Activated B cell treated with CpG ODN at 0.5 μM for 24 hours (primary cell): ENCODE measurements at regions not wholly inside any gene's neighbourhood (a gene's known extent, or its start where the extent isn't known, plus 50 kb on each side); places are given as distances from the start of the nearest gene placed in this dataset.

ENCODE experiments used
- ATAC-seq: fragments of 200-7000 bp; cut with Tn5 transposase; one replicate; pipeline ENCODE4 v1.10.0; 2021; ENCODE audit warnings: low read depth, mild to moderate bottlenecking, moderate library complexity
- CTCF ChIA-PET: fragments of 350-600 bp; sonication (Branson Sonifier 250); formaldehyde crosslinking; loops from one replicate; lab custom pipeline; 2021; ENCODE audit warnings: antibody characterized with exemption; lab: Charles Lee
- POLR2A ChIA-PET: fragments of 350-600 bp; sonication (Branson Sonifier 250); formaldehyde crosslinking; loops from one replicate; lab custom pipeline; 2021; ENCODE audit warnings: antibody characterized with exemption; lab: Charles Lee
- DNase-seq: peaks from one replicate; pipeline ENCODE4 v3.0.0; 2022
- H3K27ac Mint-ChIP-seq: one replicate; pipeline ENCODE4 v1.8.0; 2020; ENCODE audit warnings: mixed read lengths
- H3K27me3 Mint-ChIP-seq: one replicate; pipeline ENCODE4 v1.8.0; 2021; ENCODE audit warnings: mixed read lengths
- H3K36me3 Mint-ChIP-seq: one replicate; pipeline ENCODE4 v1.8.0; 2021; ENCODE audit warnings: low read depth, mixed read lengths
- H3K4me1 Mint-ChIP-seq: one replicate; pipeline ENCODE4 v1.8.0; 2021; ENCODE audit warnings: mixed read lengths
- H3K4me3 Mint-ChIP-seq: one replicate; pipeline ENCODE4 v1.8.0; 2020; ENCODE audit warnings: mild to moderate bottlenecking, mixed read lengths
- H3K9me3 Mint-ChIP-seq: one replicate; pipeline ENCODE4 v1.8.0; 2020; ENCODE audit warnings: mixed read lengths
- intact Hi-C: fragments of 100-400 bp; cut with micrococcal nuclease; formaldehyde crosslinking; loops from one replicate; pipeline ENCODE4 v1.15.1; 2024
- TF ChIP-seq, protein P1 (sequence below): fragments of 200-600 bp; IDR thresholded peaks from one replicate; pipeline ENCODE4 v1.8.0; 2022; ENCODE audit warnings: antibody characterized with exemption, mild to moderate bottlenecking

DNA sequence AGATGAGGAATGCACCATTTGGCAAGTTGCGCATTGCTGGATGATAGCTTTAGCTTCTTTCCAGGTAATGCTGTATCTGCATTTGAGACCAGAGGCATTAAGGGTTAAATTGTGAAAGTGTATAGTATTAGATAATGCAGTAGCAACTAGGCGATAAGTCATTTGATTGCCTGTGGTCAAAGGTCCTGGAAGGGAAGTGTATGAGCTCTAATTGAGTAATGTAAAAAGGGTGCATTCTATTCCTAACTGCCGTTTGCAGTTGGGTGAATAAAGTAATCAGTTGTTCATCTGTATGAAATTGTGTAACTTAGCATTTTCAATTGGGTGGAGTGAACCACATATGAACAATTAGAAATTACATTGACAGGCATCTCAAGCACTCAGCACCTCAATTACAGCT lies 54.5 kb upstream of the WDR1 start:
- no peak overlapping the region for H3K4me3 Mint-ChIP-seq
- no peaks in the 10 kb centered on the region for H3K36me3 Mint-ChIP-seq
- no peaks in the 10 kb centered on the region for H3K4me1 Mint-ChIP-seq
- no peak for ATAC-seq
- H3K27ac Mint-ChIP-seq = no peak overlapping the region
- peaks cover 21% of the 10 kb centered on the region for H3K27me3 Mint-ChIP-seq
- no peak for DNase-seq
- ChIA-PET POLR2A (no interaction called here), CTCF (no interaction called here)
- intact Hi-C loops = no loop called here
- TF ChIP-seq, protein P1, sequence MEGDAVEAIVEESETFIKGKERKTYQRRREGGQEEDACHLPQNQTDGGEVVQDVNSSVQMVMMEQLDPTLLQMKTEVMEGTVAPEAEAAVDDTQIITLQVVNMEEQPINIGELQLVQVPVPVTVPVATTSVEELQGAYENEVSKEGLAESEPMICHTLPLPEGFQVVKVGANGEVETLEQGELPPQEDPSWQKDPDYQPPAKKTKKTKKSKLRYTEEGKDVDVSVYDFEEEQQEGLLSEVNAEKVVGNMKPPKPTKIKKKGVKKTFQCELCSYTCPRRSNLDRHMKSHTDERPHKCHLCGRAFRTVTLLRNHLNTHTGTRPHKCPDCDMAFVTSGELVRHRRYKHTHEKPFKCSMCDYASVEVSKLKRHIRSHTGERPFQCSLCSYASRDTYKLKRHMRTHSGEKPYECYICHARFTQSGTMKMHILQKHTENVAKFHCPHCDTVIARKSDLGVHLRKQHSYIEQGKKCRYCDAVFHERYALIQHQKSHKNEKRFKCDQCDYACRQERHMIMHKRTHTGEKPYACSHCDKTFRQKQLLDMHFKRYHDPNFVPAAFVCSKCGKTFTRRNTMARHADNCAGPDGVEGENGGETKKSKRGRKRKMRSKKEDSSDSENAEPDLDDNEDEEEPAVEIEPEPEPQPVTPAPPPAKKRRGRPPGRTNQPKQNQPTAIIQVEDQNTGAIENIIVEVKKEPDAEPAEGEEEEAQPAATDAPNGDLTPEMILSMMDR = no peak
- H3K9me3 Mint-ChIP-seq = no peaks in the 10 kb centered on the region

DNA sequence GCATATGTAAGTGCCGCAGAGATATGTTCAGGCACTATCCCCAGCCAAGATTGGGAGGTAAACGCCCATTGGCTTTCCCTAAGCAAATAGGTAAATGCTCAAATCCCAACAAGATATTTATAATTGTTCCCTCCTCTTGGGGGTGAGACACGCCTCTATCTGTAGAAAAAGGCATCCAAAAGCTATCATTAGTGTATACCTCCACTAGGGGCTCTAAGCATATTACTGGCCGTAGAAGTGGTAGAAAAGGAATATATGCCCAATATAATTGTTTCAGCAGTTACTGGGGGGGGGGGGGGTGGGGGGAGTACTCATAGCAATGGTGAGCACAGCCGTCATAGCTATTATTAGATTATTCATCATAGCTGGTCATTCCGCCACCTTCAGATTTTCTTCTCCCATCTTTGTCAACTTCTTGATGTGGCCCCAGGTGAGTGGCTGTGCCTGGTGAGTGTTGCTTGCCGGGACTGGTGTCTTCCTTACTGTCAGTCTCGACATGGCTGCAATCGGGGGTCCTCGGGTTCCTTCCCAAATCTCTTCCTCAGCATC lies 53.3 kb upstream of the WDR1 start:
- no peak overlapping the region for H3K4me3 Mint-ChIP-seq
- no peak overlapping the region for H3K27ac Mint-ChIP-seq
- H3K4me1 Mint-ChIP-seq = no peaks in the 10 kb centered on the region
- CTCF ChIA-PET = no interaction called here
- intact Hi-C loops = no loop called here
- TF ChIP-seq, protein P1 = no peak
- peaks cover 23% of the 10 kb centered on the region for H3K27me3 Mint-ChIP-seq
- POLR2A ChIA-PET = no interaction called here
- ATAC-seq (no peak), DNase-seq (no peak)
- no peaks in the 10 kb centered on the region for H3K36me3 Mint-ChIP-seq
- H3K9me3 Mint-ChIP-seq = no peaks in the 10 kb centered on the region

DNA sequence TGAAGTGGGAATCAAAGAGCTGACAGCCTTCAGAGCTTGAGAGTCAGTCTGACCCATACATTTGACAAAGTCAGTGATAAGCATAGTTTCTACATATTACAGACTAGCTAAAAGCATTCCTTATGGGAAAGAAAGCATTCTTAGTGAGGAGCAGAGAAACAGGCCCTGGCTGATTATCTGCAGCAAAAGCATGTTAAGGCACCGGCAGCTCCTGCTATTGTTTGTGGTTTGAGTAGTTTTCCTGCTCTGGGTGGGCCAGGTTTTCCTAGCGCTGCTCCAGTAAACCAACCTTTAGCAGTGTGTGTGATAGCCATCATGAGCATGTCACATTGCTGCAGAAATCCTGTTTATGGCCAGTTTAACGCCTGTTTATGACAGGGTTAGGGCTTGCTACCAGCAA lies 51.6 kb upstream of the WDR1 start:
- no peaks in the 10 kb centered on the region for H3K36me3 Mint-ChIP-seq
- TF ChIP-seq, protein P1 = no peak
- H3K4me1 Mint-ChIP-seq = no peaks in the 10 kb centered on the region
- H3K27ac Mint-ChIP-seq = no peak overlapping the region
- no peak overlapping the region for H3K4me3 Mint-ChIP-seq
- H3K27me3 Mint-ChIP-seq = peaks cover 18% of the 10 kb centered on the region
- ChIA-PET POLR2A (no interaction called here), CTCF (interaction anchor here (1.1 kb wide), 1 partner anchor 370 kb away, joined by 4 read pairs; no protein-coding TSS in a partner anchor)
- intact Hi-C loops = no loop called here
- ATAC-seq = no peak
- DNase-seq = no peak
- H3K9me3 Mint-ChIP-seq = no peaks in the 10 kb centered on the region

DNA sequence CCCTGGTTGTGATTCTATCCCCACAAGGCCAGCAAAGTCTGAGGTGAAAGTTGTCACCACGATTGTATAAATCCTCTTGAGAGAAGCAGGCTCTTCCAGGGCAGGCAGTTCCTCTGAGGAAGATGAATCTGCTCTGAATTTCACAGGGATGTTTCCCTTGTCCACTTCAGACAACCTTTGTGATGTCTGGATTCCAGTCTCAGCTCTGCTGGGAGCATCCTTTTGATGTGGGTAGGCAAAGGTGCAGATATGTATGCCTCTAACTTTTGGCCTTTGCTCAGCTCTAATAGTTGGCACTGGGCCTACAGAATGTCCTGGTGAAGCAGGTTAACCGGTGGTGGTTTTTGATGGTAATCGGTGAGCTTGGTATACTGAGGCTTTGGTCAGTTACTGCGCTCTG lies 50.6 kb upstream of the WDR1 start:
- TF ChIP-seq, protein P1 = no peak
- Mint-ChIP-seq H3K4me1 (no peaks in the 10 kb centered on the region), H3K4me3 (no peak overlapping the region), H3K27ac (no peak overlapping the region), H3K9me3 (no peaks in the 10 kb centered on the region), H3K27me3 (peaks cover 18% of the 10 kb centered on the region), H3K36me3 (no peaks in the 10 kb centered on the region)
- POLR2A ChIA-PET = no interaction called here
- ATAC-seq (no peak), DNase-seq (no peak)
- CTCF ChIA-PET = no interaction called here
- intact Hi-C loops = no loop called here
